CD4-positive, alpha-beta T cell treated with Interleukin-2 at 100 ng/mL for 4 hours (primary cell): ENCODE measurements at regions not wholly inside any gene's neighbourhood (a gene's known extent, or its start where the extent isn't known, plus 50 kb on each side); places are given as distances from the start of the nearest gene placed in this dataset.

Experiments
- DNase-seq: peaks from one replicate; pipeline ENCODE4 v3.0.0-alpha.2; 2020; ENCODE audit warnings: low spot score

DNA sequence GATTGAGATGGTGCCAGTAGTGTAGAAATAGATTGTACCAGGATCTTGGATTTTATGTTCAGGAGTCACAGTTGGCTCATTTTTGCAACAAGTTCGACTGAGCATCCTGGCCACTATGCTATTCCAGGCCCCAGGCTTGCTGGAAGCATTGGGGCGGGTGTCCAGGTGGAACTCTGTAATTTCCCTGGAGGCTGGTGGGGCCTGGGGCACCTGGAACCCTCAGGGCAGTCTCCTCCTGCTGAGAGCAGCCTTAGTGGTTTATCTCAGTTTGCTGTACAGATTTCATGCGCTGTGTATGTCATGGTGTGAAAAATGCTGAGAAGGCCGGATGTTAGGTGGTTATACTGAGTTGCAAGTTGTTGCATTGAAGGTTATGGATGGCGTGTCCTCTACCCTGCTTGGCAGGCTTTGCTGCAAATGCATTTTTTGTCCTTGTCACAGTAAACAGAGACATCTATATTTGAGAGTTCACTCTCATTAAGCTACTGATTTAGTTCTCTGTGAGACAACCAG, 135.1 kb upstream of the MYLIP start:
- peak; percentile 8 for DNase-seq

- DNase-seq = no peak
Observed at GRCh38 chr6:15990179-15990578, 138.7 kb upstream of the MYLIP start.

GRCh38 chr6:15989397-15989796, 139.5 kb upstream of the MYLIP start:
- DNase-seq = no peak

- no peak for DNase-seq
Observed at GRCh38 chr6:15987569-15987968, 141.3 kb upstream of the MYLIP start.

- no peak for DNase-seq
Observed at GRCh38 chr6:15986027-15986629, 142.8 kb upstream of the MYLIP start.

- no peak for DNase-seq
Observed at GRCh38 chr6:15985379-15985959, 143.4 kb upstream of the MYLIP start.

- DNase-seq = no peak
Observed at GRCh38 chr6:15981956-15982355, 146.9 kb upstream of the MYLIP start.

- no peak for DNase-seq
Observed at GRCh38 chr6:15980801-15981200, 148.1 kb upstream of the MYLIP start.

GRCh38 chr6:15978426-15978825, 150.5 kb upstream of the MYLIP start:
- no peak for DNase-seq

GRCh38 chr6:15977050-15977449, 151.8 kb upstream of the MYLIP start:
- DNase-seq = no peak

DNA sequence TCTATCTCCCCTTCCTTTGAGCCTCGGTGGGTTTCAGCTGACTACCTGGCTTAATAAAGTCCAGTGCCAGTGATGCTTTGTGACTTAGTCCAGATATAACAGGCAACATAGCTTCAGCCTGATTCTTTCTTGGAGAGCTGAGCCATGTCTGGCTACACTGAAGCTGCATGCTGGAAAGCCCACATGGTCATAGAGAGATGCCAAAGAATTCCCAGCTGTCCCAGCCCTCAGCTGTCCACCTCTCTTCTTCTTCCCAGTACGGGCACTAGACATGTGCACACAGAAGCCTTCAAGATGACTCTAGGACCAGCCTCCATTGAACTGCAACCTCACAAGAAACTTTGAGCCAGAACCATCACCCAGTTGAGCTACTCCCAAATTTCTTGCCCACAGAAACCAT, 154.1 kb upstream of the MYLIP start:
- DNase-seq = no peak

- no peak for DNase-seq
Observed at GRCh38 chr6:15970517-15970916, 158.4 kb upstream of the MYLIP start.

DNA sequence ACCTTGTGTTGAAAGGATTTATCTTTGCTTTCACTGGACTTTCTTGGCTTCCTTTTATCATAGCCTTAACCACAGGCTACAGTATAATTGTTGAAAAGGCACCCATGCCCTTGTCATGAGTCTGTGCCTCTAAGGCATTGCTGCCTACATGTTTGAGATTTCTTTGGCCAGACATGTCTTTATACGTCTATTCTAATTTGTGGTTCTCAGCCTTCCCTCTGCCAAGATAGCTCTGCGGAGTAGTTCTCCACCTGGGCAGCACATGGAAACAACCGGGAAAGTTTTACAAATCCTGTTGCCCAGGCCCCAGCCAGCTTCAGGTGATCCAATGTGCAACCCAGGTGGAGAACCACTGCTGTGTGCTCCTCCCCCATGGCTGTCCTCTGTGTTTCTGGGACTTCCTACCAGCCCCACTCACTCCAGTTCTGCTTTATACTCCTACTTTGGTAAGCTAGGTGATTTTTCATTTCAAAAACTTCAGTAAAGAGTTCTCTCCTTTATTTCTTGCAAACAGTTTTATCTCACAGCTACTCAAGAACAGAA, 159.6 kb upstream of the MYLIP start:
- DNase-seq = no peak

DNA sequence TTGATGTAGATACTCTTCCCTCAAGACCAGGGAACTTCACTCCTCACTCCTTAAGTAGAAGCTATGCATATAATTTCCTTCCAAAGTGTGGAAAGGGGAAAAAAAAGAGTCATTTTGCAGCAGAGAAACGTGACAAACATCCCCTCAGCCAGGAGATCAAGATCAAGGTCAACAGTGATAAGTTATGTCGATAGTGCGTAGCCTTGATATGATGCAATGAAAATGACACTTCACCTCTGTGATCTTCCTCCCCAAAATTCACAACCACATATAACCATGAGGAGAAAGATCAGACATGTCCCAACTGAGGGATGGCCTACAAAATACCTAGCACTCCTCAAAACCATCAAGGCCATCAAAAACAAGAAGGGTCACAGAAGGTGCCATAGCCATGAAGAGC, 160.4 kb upstream of the MYLIP start:
- no peak for DNase-seq

DNA sequence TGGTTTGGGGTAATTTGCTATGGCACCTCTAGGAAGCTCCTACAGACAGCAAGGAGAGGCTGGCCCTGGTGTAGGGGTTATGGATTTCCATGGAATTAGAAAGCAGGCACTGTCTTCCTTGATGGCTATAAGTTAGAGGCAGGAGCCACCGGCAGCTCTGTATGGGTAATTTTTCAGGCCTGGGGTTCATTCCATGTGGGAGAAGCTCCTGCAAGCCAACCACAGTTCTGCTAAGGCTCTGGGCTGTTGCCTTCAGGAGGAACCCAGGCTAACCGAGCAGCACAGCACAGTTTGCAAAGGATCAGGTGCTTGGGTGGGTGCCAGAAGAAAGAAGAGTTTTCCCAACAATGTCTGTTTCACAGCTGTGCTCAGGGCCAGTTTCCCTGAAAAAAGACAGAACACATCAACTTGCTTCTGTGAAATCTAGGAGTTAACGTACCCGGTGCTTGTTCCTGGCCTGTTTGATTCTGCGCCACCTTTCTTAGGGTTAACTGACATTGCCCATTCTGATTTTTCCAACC, 162.8 kb upstream of the MYLIP start:
- no peak for DNase-seq

DNA sequence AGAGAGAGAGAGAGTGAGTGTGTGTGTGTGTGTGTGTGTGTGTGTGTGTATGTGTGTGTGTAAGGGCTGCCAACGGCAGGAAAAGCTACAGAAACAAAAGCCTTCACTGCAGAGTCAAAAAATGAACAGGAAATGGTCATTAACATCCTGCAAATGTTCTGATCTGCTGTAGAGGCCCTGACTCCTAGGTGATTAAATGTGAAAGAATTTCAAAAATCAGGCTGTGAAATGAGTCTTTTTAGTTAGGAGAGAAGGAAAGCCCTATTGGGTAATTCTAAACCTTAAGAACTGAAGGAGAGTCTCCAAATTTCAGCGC, 166.5 kb upstream of the MYLIP start:
- no peak for DNase-seq

GRCh38 chr6:15961635-15962448, 167.0 kb upstream of the MYLIP start:
- no peak for DNase-seq

DNA sequence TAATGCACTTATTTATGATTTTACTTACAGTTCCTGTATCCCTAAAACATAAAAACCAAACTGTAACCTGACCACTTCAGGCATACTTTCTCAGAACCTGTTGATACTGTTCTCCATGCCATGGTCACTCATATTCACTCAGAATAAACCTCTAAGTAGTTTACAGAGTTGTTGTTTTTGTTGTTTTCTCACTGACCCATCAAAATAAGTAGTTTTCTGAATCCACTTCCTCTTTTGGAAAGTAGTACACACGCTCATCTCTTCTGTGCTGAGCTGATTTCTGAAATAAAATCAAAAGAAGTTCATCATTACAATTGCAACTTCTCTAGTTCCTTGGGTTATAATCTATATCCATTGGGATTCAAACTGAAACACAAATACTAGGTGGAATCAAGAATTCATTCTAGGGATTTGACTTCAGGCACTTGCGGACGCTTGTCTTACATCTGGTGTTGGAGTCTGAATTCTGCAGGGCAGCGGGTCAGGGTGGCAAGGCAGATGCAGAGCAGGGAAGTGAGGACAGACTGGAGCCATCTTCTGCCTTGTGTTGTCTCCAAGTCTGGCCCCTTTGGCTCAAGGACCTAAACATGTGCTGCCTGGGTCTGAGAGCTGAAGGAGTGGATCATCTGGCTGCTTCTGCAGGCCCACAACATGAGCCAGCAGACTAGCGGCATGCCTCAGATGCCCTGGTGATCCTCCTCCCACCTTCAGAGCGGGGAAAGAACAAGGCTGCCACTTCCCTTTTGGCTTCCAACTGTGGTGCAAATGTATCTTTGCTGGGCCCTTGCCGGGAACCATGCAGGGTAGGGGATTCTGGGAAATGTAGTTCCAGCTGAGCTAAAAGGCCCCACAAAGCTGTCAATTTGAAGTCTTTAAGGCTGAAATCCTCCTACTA, 167.9 kb upstream of the MYLIP start:
- DNase-seq = no peak

- no peak for DNase-seq
Observed at GRCh38 chr6:15957655-15958169, 171.2 kb upstream of the MYLIP start.

DNA sequence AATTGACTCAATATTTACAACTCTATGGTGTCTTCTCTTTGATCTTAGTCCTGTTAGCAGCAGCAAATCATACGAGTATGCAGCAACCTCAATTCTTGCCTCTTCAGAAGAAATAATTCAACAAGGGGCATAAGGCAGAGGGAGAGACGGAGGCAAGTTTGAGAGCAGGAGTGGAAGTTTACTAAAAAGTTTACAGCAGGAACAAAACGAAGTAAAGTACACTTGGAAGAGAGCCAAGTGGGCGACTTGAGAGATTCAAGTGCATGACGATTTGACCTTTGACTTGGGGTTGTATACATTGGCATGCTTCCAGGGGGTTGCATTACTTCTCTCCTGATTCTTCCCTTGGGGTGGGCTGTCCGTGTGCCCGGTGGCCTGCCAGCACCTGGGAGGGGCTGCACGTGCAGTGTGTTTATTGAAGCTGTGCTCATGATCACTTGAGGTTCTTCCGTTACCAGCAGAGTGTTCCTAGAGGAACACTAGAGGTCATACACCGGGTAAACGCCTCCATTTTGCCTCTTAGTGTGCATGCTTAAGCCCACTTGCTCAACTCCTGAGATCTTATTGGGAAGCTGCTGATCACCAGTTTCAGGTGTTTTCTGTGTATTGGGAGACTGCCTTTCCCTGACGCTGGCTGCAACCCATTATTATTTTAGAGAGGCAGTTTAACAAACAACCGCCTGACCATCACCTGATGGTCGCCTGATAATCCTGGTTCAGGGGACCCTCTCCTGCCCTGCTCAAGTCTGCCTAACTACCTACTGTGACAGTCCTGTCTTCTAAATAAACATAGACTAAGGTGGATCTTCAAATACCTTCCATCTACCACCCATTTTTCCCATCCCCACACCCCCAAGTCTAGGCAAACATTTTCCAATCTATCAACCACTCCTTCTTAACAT, 172.4 kb upstream of the MYLIP start:
- no peak for DNase-seq

DNA sequence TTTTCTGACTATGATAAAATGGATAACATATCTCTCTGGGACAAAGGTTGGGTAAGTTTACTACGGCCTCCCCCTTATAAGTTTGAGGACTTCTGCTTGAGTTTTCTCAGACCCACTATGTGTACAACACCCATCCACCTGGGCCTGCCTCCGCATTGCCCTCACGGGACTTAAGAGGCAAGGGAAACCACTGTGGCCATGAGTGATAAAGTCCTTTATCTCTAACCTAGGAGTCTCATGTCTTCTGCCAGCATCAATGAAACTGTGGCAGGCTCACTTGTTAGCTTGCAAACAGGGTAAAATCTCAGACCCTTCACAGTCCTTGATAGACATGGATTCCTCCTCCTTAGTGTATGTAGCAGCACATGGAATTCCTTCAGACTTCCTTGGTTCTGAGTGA, 173.4 kb upstream of the MYLIP start:
- no peak for DNase-seq
